GM21786 (cell line): ENCODE measurements at regions not wholly inside any gene's neighbourhood (a gene's known extent, or its start where the extent isn't known, plus 50 kb on each side); places are given as distances from the start of the nearest gene placed in this dataset.
"Not testable (repeated sequence)": the region's sequence is repeated elsewhere in the genome, so short reads cannot be mapped to it uniquely, and the experiment has no call there.

Source experiments
- ATAC-seq: cut with Tn5 transposase; IDR thresholded peaks from one replicate; pipeline ENCODE4 v1.9.1; 2021; ENCODE audit not compliant: unreplicated experiment

- ATAC-seq: no peak
These were observed 149.1 kb downstream of the MAGEB17 start for GRCh38 chrX:16316331-16316730.

DNA sequence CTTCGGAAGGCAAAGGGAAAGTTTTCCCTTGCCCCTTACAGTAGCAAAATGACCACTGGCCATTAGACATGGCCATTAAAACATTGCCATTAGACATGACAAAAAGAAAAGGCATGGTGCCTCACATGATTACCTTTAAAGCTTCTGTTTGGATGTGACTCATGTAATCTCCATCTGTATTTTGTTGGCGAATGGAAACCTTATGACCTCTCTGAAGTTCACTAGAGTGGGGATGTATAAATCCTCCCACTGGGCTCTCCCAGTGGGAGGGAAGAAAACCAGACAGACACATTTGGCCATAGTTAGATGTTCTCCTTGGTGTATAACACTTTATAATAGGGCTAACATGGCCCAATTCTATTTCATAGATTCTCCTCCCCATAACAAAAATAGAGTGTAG is 152.6 kb downstream of the MAGEB17 start:
- no peak for ATAC-seq

GRCh38 chrX:16320765-16321355 is 153.6 kb downstream of the MAGEB17 start:
- ATAC-seq: no peak

DNA sequence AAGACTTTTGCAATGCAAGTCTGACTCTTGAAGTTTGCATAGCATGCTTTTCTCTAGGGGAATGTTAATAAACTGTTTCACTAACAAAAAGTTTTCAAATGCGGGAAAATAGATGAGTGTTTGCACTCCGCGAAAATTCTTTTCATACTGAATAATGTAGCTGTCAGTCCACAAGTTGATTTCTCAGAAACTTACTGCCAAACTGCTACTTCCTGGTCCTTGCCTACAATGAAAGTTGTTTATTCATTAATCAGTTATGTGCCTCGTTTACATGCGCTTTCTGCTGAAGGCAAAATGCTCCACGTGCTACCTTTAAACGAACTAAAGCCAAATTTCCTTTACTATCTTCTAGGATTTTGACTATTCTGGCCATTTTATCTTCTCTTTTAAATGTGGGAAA is 166.2 kb downstream of the MAGEB17 start:
- no peak for ATAC-seq

DNA sequence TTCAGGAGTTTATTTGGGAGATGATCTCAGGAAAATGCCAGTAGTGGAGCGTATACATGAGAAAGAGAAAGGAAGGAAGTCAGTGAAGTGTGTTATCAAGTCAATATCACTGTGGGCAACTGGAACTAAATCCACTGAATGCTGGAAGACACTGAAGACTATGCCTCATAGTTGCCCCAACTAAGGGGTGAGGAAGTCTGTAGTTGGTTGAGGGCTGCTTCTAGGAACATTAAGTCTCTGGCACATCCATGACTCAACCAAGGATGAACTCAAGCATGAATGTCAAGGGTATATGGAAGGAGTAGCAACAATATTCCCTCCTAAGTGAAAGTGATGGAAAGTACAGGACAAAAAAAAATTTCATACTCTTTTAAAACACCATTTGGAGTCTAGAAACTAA is 167.9 kb downstream of the MAGEB17 start:
- no peak for ATAC-seq

DNA sequence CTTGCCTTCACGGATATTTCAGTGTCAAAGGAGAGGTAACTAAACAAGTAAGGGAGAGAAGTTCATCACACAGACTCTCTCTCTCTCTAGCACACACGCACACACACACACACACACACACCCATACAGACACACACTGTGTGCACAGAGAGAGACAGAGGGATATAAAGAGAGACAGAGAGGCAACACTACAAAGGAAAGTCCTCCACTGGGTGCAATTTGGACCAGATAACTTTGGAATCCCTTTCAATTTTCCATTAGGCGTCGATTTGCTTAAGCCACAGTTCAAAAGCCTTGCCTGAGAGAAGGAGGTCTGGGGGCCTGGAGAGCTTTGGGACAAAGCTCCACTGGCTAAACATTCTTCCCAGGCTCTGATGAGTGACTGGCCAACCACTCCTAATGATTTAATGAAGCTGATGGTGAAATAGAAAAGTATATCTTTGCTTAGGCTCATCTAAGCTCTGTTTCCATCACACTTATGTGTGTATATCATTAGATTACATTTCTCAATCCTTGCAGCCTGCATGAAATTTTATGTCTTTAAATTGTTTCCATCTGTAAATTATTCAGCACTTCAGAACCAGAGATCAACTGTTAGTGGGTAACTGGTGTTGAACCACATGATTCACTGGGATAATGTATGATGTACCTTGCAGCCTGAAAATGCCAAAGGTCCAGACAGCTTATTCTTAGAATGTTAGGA is 180.8 kb downstream of the MAGEB17 start:
- no peak for ATAC-seq

GRCh38 chrX:16357902-16358301 is 190.6 kb downstream of the MAGEB17 start:
- ATAC-seq: no peak

DNA sequence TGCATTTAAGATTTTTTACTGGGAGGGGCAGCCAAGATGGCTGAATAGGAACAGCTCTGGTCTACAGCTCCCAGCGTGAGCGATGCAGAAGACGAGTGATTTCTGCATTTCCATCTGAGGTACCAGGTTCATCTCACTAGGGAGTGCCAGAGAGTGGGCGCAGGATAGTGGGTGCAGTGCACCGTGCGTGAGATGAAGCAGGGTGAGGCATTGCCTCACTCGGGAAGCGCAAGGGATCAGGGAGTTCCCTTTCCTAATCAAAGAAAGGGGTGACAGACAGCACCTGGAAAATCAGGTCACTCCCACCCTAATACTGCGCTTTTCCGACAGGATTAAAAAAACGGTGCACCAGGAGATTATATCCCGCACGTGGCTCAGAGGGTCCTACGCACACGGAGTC is 192.8 kb downstream of the MAGEB17 start:
- ATAC-seq: not testable (repeated sequence)

DNA sequence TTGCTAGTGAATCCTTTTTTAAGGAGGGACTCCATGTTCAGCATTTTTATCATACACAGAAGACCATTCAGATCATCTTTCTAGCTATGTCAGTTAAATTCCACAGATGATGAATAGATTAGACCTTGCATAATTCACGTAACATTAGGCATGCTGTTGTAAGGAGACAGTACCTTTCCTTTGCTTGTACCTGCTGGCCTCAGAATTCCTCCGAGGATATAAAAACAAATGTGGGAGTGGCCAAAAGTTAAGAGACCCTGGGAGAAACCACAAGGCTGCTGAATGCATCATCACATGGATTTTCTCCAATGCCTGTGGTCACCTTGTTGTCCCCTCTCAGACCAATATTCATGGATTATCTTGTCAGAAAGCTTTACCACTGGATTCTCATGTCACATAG is 201.4 kb downstream of the MAGEB17 start:
- no peak for ATAC-seq

DNA sequence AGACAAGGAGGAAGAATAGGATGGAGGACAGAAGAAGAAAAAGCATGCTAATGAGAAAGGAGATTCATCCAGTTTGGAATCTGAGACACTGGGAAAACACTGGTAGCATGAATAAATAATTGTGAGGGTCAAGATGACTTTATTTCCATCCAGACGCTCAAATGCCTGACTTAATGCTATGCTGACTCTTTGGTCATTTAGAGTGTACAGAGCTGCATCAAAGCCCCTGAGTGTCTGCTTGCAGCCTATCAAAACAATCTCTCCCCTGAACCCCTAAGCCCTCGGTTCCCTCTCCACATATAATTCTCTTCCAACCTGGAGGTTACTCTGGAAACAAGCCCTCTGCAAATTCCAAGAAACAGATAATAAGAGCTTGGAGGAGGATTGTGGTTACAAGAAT is 208.8 kb downstream of the MAGEB17 start:
- no peak for ATAC-seq

GRCh38 chrX:16386126-16386525 is 218.8 kb downstream of the MAGEB17 start:
- ATAC-seq: no peak

GRCh38 chrX:16392597-16392996 is 225.3 kb downstream of the MAGEB17 start:
- ATAC-seq: no peak

DNA sequence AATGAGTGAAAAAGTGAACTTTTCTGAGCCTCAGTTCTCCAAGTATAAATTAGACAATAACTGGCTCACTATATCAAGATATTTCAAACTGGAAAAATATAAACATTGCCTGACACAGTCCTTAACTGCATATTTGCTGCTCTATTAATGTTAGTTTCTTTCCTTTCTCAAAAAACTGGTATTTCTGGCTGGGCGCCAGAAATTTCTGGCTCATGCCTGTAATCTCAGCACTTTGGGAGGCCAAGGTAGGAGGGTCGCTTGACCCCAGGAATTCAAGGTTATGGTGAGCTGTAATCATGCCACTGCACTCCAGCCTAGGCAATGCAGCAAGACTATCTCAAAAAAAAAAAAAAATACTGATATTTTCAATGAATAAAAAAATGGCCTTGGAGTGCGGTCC is 227.0 kb downstream of the MAGEB17 start:
- ATAC-seq: no peak

- ATAC-seq: no peak
These were observed 236.5 kb downstream of the MAGEB17 start for GRCh38 chrX:16403808-16404207.

GRCh38 chrX:16416588-16416987 is 233.4 kb upstream of the S100G start:
- no peak for ATAC-seq

- no peak for ATAC-seq
These were observed 231.3 kb upstream of the S100G start for GRCh38 chrX:16418650-16419049.

GRCh38 chrX:16427668-16428067 is 222.3 kb upstream of the S100G start:
- ATAC-seq: no peak

DNA sequence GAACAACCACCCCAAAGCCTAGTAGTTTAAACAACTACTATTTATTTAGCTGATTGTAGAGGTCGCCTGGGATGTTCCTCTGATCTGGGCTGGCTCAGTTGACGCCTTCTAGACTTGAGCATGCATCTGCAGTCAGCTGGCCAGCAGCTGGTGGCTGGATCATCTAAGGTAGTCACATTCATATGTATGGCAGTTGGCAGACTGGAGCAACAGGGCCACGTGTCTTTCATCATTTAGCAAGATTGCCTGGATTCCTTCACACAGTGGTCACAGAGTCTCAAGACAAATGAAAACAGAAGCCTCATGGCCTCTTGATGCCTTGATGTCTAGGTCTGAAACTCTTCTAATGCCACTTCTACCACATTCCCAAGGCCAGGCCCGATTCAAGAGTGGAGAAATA is 220.6 kb upstream of the S100G start:
- no peak for ATAC-seq

GRCh38 chrX:16431266-16431665 is 218.7 kb upstream of the S100G start:
- no peak for ATAC-seq

- ATAC-seq: no peak
These were observed 216.9 kb upstream of the S100G start for GRCh38 chrX:16433021-16433420.

- no peak for ATAC-seq
These were observed 214.5 kb upstream of the S100G start for GRCh38 chrX:16435399-16435986.

DNA sequence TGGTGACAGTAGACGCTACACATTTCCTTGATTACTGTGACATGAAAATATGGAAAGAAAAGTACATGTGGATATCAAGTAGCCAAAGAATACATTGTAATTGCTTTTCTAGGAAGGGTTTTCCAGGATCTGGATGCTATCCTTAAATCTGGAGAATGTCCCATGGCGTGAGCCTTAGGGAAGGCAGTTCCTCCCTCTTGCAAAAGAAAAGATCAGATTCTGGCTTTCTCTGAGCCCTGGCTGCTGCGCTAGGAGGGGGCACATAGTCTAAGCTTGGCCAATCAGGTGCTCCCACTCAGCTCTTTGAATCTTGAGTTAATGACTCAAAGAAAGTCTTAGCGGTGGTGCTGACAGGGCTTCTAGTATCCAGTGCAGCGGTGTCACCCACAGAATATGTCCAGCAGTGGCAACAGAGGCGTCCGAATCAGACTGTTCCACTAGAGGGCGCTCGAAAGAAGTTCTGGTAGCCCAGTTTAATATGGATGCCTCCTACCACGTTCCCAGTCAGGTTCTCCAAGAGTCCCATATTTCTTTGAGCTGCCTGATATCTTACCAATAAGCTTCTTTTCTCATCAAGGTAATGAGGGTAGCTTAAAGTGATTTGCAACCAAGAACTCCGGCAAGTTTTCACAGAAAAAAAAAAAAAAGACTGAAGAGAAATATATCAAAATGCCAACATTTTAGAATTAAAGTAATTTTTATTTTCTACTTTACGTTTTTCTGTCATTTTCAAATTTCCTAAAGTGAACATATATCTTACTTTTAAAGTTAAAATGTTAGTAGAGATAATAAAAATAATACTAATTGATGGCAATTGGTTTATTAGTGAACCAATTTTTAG is 213.4 kb upstream of the S100G start:
- ATAC-seq: no peak
